ENCODE measurements at regions not wholly inside any gene's neighbourhood (a gene's known extent, or its start where the extent isn't known, plus 50 kb on each side); places are given as distances from the start of the nearest gene placed in this dataset.
"Not testable (repeated sequence)": the region's sequence is repeated elsewhere in the genome, so short reads cannot be mapped to it uniquely, and the experiment has no call there.

GRCh38 chr13:28573595-28574373, 78.9 kb upstream of the FLT1 start:
- DNase-seq: no peak

DNA sequence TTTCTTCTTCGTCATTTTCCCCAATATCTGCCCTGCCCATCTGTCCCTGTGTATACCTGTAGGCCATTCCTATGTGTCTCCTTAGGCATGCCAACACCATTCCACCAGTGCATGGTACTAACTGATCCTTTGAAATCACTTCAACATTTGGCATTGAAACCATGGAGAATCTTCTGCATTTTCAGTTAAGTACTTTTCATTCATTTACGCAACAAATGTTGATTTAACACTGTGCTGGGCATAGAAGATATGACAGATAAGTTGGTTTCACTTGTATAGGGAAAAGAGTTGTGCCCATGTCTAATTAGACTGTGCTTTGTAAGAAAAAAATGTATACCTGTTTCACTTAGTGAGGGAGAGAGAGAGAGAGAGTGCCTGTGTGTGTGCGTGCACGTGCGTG, 77.9 kb upstream of the FLT1 start:
- no peak for DNase-seq

DNA sequence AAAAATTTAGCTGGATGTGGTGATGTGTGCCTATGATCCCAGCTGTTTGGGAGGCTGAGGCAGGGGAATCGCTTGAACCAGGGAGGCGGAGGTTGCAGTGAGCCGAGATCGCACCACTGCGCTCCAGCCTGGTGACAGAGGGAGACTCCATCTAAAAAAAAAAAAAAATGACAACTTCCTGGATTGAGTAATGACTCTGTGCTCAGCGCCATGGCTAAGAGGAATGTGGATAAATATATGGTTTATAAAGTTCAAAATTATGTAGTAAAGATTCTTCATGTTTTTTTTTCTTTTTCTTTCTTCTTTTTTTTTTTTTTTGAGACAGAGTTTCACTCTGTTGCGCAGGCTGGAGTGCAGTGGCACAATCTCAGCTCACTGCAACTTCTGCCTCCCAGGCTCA, 75.4 kb upstream of the FLT1 start:
- DNase-seq: not testable (repeated sequence)

DNA sequence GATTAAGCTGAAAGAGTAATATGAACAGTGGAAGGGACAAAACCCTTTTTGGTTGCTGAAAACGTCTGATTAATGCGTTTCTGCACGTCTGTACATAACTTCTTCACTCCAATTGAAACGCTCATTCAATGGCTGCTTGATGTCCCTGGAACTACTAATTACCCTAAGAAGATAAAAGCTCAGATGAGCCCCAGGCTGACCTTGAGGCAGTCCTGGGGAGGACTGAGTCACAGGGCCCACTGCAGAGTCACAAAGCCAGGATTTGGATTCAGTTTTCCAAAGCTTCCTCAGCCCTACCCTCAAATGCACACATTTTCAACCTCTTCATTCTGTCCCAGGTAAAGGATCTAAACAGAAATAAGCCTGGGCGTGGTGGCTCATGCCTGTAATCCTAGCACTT, 75.0 kb upstream of the FLT1 start:
- no peak for DNase-seq

DNA sequence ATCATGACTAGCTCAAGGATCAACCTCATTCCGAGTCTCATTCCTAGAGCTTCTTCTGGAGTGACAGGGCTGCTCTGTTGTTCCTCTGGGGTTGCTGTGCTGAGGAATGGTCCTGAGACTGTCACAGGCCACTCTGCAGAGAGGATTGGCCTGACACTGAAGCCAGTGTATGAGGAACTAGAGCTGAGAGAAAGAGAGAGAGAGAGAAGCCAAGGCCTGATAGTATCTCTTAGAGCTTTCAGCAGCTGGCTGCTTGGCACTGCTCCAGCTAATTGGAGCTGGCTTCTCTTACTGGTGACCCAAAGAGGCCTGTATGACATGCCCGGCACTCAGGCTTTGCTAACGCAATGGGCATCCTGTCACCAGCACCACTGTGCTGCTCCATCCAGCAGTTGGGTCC, 73.4 kb upstream of the FLT1 start:
- no peak for DNase-seq

- DNase-seq: no peak
Observed at GRCh38 chr13:28566891-28567290, 72.0 kb upstream of the FLT1 start.

- DNase-seq: no peak
Observed at GRCh38 chr13:28566283-28566682, 71.4 kb upstream of the FLT1 start.

DNA sequence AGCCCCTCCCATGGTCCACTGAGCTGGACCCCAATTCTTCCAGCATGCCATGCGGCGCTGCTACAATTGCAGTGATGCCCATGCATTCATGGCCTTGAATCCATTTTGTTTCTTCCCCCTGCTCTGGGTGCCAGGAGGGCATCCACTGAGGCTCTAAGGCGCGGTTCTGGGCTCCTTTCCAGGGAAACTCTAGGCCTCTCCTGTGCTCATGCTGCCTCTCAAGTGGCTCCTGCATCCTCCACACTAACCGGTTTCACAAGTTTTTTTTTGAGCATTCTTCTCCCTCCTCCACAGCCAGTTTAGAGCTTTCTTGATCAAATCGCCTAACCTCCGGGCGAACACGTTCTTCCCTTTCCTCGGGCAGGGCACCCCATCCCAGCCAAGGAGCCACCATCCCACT, 69.1 kb upstream of the FLT1 start:
- no peak for DNase-seq

DNA sequence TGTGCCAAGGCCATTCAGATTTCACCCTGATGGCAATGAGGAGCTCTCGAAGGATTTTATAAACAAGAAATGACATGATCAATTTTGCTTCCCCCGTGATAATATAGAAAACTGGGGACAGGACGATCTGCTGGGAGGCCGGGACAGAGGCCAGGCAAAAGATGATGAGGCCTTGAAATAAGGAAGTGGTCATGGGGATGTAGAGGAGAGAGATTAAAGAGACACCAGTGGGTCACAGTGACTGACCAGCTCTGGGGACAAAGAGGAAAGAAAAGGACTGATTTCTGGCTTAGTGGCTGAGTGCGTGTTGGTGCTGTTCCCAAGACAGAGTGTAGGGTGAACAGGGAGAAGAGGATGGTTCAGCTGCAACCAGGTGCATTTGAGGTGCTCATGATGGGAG, 68.7 kb upstream of the FLT1 start:
- no peak for DNase-seq

GRCh38 chr13:28560612-28561011, 65.7 kb upstream of the FLT1 start:
- DNase-seq: no peak

GRCh38 chr13:28559636-28560259, 64.8 kb upstream of the FLT1 start:
- no peak for DNase-seq

- no peak for DNase-seq
Observed at GRCh38 chr13:28558567-28558966, 63.6 kb upstream of the FLT1 start.

- no peak for DNase-seq
Observed at GRCh38 chr13:28557725-28558520, 63.0 kb upstream of the FLT1 start.

- DNase-seq: no peak
Observed at GRCh38 chr13:28555096-28555495, 60.2 kb upstream of the FLT1 start.

GRCh38 chr13:28553971-28554370, 59.0 kb upstream of the FLT1 start:
- no peak for DNase-seq

GRCh38 chr13:28552288-28552687, 57.4 kb upstream of the FLT1 start:
- DNase-seq: no peak

DNA sequence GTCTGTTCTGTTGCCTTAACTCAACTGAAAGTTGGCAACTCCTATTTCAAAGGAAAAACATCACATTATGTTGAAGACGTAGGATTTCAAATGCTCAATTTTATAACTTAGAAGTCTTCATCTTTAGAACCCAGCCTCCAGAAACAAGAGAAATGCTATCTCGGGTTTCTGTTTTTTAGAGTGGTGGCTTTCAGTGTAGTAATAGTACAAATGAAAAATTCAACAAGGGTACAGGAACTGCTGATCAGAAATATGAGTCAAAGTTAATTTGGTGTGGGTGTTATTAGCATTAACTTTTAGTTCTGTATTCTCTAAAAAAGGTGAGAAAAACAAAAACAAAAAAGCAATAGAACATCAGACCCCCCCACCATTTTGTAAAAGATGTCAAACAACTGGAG, 56.6 kb upstream of the FLT1 start:
- no peak for DNase-seq

GRCh38 chr13:28550721-28551497, 56.0 kb upstream of the FLT1 start:
- no peak for DNase-seq

DNA sequence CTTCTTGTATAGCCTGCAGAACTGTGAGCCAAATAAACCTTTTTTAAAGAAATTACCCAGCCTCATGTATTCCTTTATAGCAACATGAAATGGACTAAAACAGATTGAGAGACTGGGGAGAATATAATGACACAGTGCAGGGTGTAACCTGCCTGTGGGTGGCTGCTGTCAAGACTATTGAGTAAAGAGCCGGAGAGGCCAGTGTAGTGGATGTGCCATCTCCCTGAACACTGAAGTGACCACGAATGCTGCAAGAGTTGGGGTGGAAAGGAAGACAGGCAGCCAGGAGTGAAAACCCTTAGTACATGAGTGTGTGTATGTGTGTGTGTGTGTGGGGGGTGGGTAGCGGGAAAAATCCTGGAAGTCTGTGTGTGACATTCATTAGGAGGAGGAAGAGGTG, 55.2 kb upstream of the FLT1 start:
- no peak for DNase-seq

DNA sequence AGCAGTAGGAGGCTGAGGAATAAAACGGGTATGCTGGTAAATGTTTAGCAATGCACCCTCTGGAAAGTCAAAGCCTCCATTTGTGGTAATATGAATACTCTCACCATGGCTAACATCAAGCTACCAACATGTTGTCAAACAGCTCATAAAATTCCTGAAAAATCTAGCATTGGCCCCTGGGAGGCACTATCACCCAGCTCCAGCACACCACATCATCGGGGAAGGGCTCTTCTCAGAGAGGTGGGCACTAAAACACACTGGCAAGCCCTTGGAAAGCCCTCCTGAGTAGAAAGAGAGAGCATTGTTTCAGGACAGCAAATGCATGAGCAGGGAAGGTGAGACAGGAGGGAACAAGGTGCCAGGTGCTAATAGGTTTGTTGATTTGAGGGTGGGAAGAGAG, 53.9 kb upstream of the FLT1 start:
- DNase-seq: no peak

DNA sequence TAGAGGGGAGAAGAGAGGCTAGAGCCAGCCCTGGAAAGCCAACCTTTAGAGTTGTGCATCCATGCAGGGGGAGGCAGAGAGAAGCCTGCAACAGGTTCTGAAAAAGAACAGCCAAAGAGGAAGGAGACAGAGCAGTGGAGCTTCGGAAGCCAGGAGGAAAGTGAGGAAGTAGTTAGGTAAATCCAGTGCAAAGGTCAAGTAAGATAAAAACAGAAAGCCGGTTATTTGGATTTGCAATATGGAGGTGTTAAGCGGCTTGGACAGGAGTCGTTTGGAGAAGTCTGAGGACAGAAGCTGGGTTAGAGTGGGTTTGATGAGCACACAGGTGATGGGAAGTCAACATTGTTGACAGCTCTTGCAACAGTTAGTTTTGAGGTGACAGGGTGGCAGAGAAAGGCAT, 53.5 kb upstream of the FLT1 start:
- DNase-seq: no peak

- no peak for DNase-seq
Observed at GRCh38 chr13:28545583-28546333, 50.8 kb upstream of the FLT1 start.

All from activated CD4-positive, alpha-beta T cell treated with anti-CD3 and anti-CD28 coated beads for 48 hours (primary cell).